ENCODE measurements at regions not wholly inside any gene's neighbourhood (a gene's known extent, or its start where the extent isn't known, plus 50 kb on each side); places are given as distances from the start of the nearest gene placed in this dataset.

DNA sequence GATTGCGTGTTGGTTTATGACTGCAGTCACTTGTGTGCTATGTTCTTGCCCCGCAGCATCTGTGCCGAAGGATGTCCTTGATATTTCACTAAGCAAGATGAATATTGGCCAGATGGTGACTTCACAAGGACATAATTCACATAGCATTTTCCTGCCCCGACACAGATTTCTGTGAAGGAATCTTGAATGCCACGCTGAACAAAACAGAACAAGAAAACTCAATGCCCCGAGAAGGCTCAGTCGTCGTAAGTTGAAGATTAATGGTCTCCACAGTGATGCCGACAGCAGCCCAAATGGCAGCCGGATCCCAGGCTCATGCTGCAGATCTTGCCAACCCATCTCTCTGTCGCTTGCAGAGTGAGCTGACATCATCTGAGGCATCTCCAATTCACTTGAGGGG lies 145.9 kb downstream of the CPEB2 start:
- peak overlapping the region in 1 of 11 experiments; percentile 2; a peak in 1 of 22 replicates for H3K27ac ChIP-seq

DNA sequence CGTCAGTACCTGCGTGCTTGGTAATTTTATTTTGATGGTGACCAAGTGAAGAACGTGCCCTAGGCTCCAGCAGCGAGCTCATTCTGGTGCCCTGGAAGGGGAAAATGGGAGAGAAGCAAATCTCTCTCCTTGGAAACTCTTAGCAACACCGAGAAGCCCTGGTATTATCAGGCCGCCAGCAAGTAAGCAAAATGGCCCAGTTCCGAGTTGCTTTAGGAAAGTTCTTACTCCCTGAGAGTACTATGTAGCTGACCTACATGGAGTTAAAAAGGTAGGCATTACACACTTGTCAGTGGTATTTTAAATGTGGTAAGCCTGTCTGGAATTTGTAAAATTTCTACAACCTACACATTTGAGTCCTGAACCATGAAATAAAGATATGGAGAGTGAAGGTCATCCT lies 146.4 kb downstream of the CPEB2 start:
- Histone ChIP-seq H3K27ac (peak overlapping the region in 2 of 11 experiments; percentile 18 to 65; a peak in 1 of 22 replicates), H3K9me3 (replicated peaks in 1 of 11) (no peaks in the 10 kb centered on the region), H3K27me3 (no peaks in the 10 kb centered on the region), H3K4me3 (no peak overlapping the region), H3K36me3 (no peaks in the 10 kb centered on the region), H3K9ac (no peak overlapping the region), H4K20me1 (no peaks in the 10 kb centered on the region), H3K4me1 (peaks cover 11 to 22% (median 15%) of the 10 kb centered on the region in 10 experiments), H3K4me2 (0 out of 22 replicates have a peak overlapping the region, but pooled peaks of 2 of the 11 experiments have one; percentile 59 to 71)
- no peak for TF ChIP-seq Cebpa-rat (IDR thresholded peaks at IDR 0.05)

More for the DNA sequence above, 145.9 kb downstream of the CPEB2 start:
- H3K27me3 ChIP-seq: no peaks in the 10 kb centered on the region
- no peaks in the 10 kb centered on the region for H3K9me3 ChIP-seq (replicated peaks in 1 of 11)
- no peaks in the 10 kb centered on the region for H3K36me3 ChIP-seq
- H3K4me1 ChIP-seq: peaks cover 11 to 22% (median 15%) of the 10 kb centered on the region in 10 experiments
- H3K4me3 ChIP-seq: no peak overlapping the region
- H3K4me2 ChIP-seq: no peak overlapping the region
- no peak overlapping the region for H3K9ac ChIP-seq
- no peak for TF ChIP-seq Cebpa-rat (IDR thresholded peaks at IDR 0.05)
- H4K20me1 ChIP-seq: no peaks in the 10 kb centered on the region

DNA sequence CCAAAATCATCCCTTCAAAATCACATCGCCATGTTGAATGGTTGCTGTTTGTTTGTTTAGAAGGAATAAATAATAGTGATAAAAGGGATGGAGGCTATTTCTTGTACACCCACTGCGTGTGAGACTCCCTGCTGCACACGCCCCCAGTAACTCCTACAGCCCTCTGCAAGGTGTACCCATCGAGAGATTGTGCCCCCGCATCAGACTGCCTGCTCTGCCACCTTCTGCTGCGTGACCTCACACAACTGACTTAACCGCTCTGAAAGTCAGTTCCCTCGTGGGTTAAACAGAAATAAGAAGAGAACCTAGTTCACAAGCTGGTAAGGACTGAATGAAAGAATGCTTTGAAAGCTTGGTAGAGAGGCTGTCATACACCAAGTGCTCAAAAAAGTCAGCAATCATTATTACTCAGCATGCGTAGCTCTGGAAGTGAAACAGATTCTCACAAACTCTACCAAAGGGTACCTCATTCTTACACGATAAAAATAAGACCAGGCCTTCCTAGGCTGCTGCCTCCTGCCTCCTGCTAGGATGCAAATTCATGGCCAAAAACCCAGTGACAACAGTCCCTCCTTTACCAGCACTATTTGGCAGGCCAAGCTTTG lies 147.1 kb downstream of the CPEB2 start:
- Histone ChIP-seq H3K4me3 (no peak overlapping the region), H4K20me1 (no peaks in the 10 kb centered on the region), H3K27me3 (no peaks in the 10 kb centered on the region), H3K27ac (peak overlapping the region in 9 of 11 experiments; percentile 18 to 65 (median 48); a peak in 14 of 22 replicates), H3K4me2 (peak overlapping the region; percentile 43 to 77 (median 57); a peak in 18 of 22 replicates), H3K9me3 (replicated peaks in 1 of 11) (no peaks in the 10 kb centered on the region), H3K4me1 (peaks cover 11 to 22% (median 15%) of the 10 kb centered on the region in 10 experiments), H3K36me3 (no peaks in the 10 kb centered on the region), H3K9ac (peak overlapping the region in 2 of 11 experiments; percentile 8 to 32; a peak in 1 of 22 replicates)
- TF ChIP-seq Cebpa-rat (IDR thresholded peaks at IDR 0.05): no peak

DNA sequence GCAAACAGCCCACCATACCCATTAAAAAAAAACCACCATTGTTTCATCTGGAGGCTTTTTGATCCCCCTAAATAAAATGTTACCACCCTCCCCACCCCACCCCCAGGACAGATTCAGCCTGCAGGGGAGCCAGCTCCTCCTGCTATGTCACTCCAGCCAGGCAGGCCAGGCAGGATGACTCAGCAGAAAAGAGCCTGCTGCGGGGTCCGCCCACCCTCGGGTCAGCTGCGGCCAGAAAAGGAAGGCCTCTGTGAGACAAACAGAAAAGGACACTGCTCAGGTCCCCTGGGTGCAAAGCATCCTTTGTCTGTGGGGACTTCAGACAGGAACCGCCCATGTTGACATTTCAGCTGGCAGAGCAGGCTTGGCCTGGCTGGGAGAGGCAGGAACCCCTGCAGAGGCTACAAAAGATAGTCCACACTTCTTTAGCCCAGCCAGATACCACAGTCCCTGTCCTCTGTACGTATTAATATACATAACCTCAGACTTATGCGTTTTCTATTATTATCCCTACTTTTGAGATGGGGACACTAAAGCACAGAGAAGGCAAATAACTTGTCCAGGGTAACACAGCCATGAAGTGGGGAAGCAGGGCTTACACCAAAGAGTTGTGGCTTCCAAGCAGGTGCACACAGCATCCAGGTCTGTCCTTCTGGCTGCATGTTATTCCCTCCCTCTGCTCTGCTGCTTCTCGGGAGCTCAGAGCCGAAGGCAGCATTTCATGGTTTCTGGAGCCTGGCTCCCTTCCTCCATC lies 147.7 kb downstream of the CPEB2 start:
- H3K27ac ChIP-seq: peak overlapping the region in 9 of 11 experiments; percentile 18 to 65 (median 48); a peak in 14 of 22 replicates
- H3K36me3 ChIP-seq: no peaks in the 10 kb centered on the region
- no peaks in the 10 kb centered on the region for H3K9me3 ChIP-seq (replicated peaks in 1 of 11)
- no peak overlapping the region for H3K4me3 ChIP-seq
- peak overlapping the region in 3 of 11 experiments; percentile 8 to 32 (median 26); a peak in 3 of 22 replicates for H3K9ac ChIP-seq
- H3K4me1 ChIP-seq: peaks cover 11 to 22% (median 15%) of the 10 kb centered on the region in 10 experiments
- TF ChIP-seq Cebpa-rat (IDR thresholded peaks at IDR 0.05): no peak
- H3K27me3 ChIP-seq: no peaks in the 10 kb centered on the region
- H3K4me2 ChIP-seq: peak overlapping the region; percentile 43 to 77 (median 57)
- no peaks in the 10 kb centered on the region for H4K20me1 ChIP-seq

DNA sequence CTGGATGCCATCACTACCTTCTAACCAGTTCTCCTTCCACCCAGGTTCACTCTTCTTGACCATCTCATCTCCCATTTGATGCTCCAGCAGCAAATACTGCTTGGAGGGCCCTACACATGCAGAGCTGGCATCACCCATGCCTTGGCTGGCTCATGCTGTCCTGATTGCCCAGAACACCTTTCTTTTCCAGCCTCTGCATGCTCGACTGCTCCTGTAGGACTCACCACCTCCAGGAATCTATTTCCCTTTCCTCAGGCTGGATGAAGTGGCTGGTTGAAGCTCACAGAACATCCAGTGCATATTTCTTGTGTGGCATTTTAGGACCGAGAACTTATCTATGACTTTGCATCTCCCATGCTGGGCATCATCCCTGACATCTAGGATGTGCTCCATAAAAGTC lies 148.3 kb downstream of the CPEB2 start:
- Histone ChIP-seq H3K4me3 (no peak overlapping the region), H4K20me1 (no peaks in the 10 kb centered on the region), H3K9ac (peak overlapping the region in 1 of 11 experiments; percentile 26; a peak in 1 of 22 replicates), H3K27ac (peak overlapping the region in 6 of 11 experiments; percentile 26 to 65 (median 52); a peak in 7 of 22 replicates), H3K36me3 (no peaks in the 10 kb centered on the region), H3K4me1 (peaks cover 11 to 22% (median 15%) of the 10 kb centered on the region in 10 experiments), H3K9me3 (replicated peaks in 1 of 11) (no peaks in the 10 kb centered on the region), H3K27me3 (no peaks in the 10 kb centered on the region), H3K4me2 (peak overlapping the region in 8 of 11 experiments; percentile 43 to 77 (median 58); a peak in 14 of 22 replicates)
- TF ChIP-seq Cebpa-rat (IDR thresholded peaks at IDR 0.05): no peak

DNA sequence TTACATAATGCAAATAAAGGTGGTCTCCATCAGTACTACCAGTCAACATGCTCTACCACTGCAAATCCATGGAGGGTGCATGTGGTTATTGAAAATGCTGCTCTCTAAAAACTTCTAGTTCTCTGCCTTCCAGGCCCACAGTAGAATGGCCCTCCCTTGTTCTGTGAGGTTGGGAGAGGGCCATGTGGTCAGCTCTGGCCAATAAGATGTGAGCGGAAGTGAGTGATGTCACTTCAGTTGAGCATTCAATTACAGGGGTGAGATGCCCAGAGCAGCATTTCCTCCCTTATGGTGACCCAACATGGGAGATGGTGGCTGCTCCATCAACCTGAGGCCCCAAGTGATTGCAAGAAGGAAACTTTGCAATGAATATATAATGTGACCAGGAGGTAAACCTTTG lies 148.8 kb downstream of the CPEB2 start:
- Histone ChIP-seq H3K27me3 (no peaks in the 10 kb centered on the region), H3K27ac (no peak overlapping the region)
- no peak for TF ChIP-seq Cebpa-rat (IDR thresholded peaks at IDR 0.05)

DNA sequence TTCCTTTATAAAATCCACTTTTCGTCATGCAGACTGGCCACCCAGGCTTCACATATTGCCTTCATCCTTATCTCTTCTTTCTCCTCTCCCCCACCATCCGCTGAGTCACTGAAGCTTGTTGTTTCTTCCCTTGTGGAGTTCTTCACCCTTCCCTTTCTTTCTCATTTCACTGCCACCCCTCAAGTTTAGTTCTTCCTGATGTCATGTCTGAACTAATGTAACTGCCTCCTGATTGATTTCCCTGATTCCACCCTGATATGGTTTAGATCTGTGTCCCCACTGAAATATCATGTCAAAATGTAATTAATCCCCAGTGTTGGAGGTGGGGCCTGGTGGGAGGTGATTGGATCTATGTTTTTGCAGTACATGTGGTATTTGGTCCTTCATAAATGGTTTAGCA lies 151.4 kb downstream of the CPEB2 start:
- H3K9me3 ChIP-seq (replicated peaks in 1 of 11): no peaks in the 10 kb centered on the region
- H3K4me2 ChIP-seq: no peak overlapping the region
- H4K20me1 ChIP-seq: no peaks in the 10 kb centered on the region
- H3K4me3 ChIP-seq: no peak overlapping the region
- H3K27me3 ChIP-seq: no peaks in the 10 kb centered on the region
- no peak overlapping the region for H3K27ac ChIP-seq
- no peak overlapping the region for H3K9ac ChIP-seq
- H3K36me3 ChIP-seq: no peaks in the 10 kb centered on the region
- no peak for TF ChIP-seq Cebpa-rat (IDR thresholded peaks at IDR 0.05)
- peaks cover 11 to 22% (median 15%) of the 10 kb centered on the region in 10 experiments for H3K4me1 ChIP-seq

More for the DNA sequence above, 148.8 kb downstream of the CPEB2 start:
- H3K4me1 ChIP-seq: peaks cover 11 to 22% (median 15%) of the 10 kb centered on the region in 10 experiments
- H3K36me3 ChIP-seq: no peaks in the 10 kb centered on the region
- no peak overlapping the region for H3K4me2 ChIP-seq
- no peaks in the 10 kb centered on the region for H4K20me1 ChIP-seq
- no peaks in the 10 kb centered on the region for H3K9me3 ChIP-seq (replicated peaks in 1 of 11)
- no peak overlapping the region for H3K4me3 ChIP-seq
- no peak overlapping the region for H3K9ac ChIP-seq

DNA sequence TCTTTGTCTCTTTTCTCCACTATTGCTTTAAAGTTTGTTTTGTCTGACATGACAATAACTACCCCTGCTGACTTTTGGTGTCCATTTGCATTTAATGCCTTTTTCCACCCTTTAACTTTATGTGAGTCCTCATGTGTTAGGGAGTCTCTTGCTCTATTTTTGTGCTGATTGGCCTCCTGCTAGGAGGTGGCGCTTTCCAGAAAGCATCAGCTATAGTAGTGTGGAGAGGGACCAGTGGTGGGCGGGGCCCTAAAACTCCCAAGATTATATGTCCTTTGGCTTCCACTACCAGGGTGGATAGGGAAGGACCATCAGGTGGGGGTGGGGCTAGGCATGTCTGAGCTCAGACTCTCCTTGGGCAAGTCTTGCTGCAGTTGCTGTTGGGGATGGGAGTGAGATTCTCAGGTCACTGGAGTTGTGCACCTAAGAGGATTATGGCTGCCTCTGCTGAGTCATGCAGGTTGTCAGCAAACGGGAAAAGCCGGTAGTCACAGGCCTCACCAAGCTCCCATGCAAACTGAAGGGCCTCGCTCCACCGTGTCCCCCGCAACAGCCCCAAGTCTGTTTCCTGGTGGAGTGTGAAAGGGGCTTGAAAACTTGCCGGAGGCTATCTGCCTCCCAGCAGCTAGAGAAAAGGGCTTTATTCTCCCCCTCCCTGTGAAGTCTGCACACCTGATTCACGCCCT lies 156.3 kb downstream of the CPEB2 start:
- H3K9ac ChIP-seq: no peak overlapping the region
- H3K27ac ChIP-seq: no peak overlapping the region
- no peaks in the 10 kb centered on the region for H3K36me3 ChIP-seq
- H3K4me1 ChIP-seq: no peaks in the 10 kb centered on the region
- no peaks in the 10 kb centered on the region for H3K9me3 ChIP-seq (replicated peaks in 1 of 11)
- H3K27me3 ChIP-seq: no peaks in the 10 kb centered on the region
- H4K20me1 ChIP-seq: no peaks in the 10 kb centered on the region
- H3K4me3 ChIP-seq: no peak overlapping the region
- no peak for TF ChIP-seq Cebpa-rat (IDR thresholded peaks at IDR 0.05)
- no peak overlapping the region for H3K4me2 ChIP-seq

DNA sequence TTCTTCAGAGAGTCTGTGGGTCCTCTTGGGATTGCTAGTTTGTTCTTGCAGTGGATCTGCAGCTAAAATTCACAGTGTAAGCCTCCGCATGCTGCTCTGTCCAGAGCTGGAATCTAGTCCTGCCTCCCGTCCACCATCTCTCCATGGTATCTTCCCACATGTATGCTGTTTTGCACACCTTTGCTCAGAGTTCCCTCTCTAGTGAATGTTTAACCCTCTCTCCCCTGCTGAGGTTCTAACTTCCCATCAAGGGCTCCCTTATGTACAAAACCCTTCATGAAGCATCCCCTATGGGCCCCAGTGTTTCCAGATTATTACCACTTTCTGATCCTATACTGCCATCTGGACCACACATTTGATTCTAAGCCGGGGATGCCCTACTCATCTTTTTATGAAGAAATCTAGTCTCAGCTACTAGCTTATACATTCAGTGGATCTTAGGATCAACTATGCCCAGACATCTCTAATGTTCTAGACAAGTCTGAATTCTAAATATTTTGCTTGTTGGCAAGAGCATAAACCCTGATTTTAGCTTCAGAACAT lies 157.3 kb downstream of the CPEB2 start:
- TF ChIP-seq Cebpa-rat (IDR thresholded peaks at IDR 0.05): no peak
- Histone ChIP-seq H3K4me2 (no peak overlapping the region), H3K9me3 (replicated peaks in 1 of 11) (no peaks in the 10 kb centered on the region), H3K27me3 (no peaks in the 10 kb centered on the region), H3K36me3 (no peaks in the 10 kb centered on the region), H4K20me1 (no peaks in the 10 kb centered on the region), H3K4me3 (no peak overlapping the region), H3K27ac (no peak overlapping the region), H3K9ac (no peak overlapping the region), H3K4me1 (no peaks in the 10 kb centered on the region)
